Osteoblast (primary cell): ENCODE measurements at regions not wholly inside any gene's neighbourhood (a gene's known extent, or its start where the extent isn't known, plus 50 kb on each side); places are given as distances from the start of the nearest gene placed in this dataset.

Experiments used
- DNase-seq: peaks from one replicate; pipeline ENCODE4 v3.0.0; 2011; ENCODE audit warnings: low spot score, mixed read lengths; ENCODE audit not compliant: insufficient read length; ENCODE audit errors: missing footprints
- H2AFZ ChIP-seq: 2 replicates; pipeline ENCODE4 v1.6.0; 2011; ENCODE audit warnings: mild to moderate bottlenecking, low read length
- H3K27ac ChIP-seq: 2 replicates; pipeline ENCODE4 v1.5.1; 2011; ENCODE audit warnings: mild to moderate bottlenecking, low read depth, low read length, moderate library complexity
- H3K27me3 ChIP-seq: 2 replicates; pipeline ENCODE4 v1.6.0; 2012; ENCODE audit warnings: mild to moderate bottlenecking, control low read depth, inconsistent platforms, low read length, moderate library complexity; ENCODE audit not compliant: insufficient read depth
- H3K36me3 ChIP-seq: 2 replicates; pipeline ENCODE4 v1.5.1; 2011; ENCODE audit warnings: mild to moderate bottlenecking, low read length, control low read depth, moderate library complexity; ENCODE audit not compliant: insufficient read depth
- H3K4me1 ChIP-seq: 2 replicates; pipeline ENCODE4 v1.5.1; 2011; ENCODE audit warnings: mild to moderate bottlenecking, low read length, control low read depth, moderate library complexity; ENCODE audit not compliant: insufficient read depth
- H3K4me2 ChIP-seq: 2 replicates; pipeline ENCODE4 v1.6.0; 2011; ENCODE audit warnings: mild to moderate bottlenecking, low read length; ENCODE audit not compliant: insufficient read depth
- H3K4me3 ChIP-seq: fragments of 200-600 bp; sonication (generic); 3 replicates; pipeline ENCODE4 v1.5.1; 2012; ENCODE audit warnings: mild to moderate bottlenecking, low read length, inconsistent platforms; ENCODE audit not compliant: insufficient read depth
- H3K79me2 ChIP-seq: 2 replicates; pipeline ENCODE4 v1.6.0; 2012; ENCODE audit warnings: mild to moderate bottlenecking, low read length, control low read depth, inconsistent platforms; ENCODE audit not compliant: insufficient read depth
- H3K9me3 ChIP-seq: 2 replicates; pipeline ENCODE4 v1.5.1; 2011; ENCODE audit warnings: low read depth, low read length, control low read depth
- H4K20me1 ChIP-seq: 2 replicates; pipeline ENCODE4 v1.6.0; 2012; ENCODE audit warnings: mild to moderate bottlenecking, low read length, control low read depth; ENCODE audit not compliant: insufficient read depth
- TF ChIP-seq, protein P1 (sequence below): IDR thresholded peaks from 2 replicates; pipeline ENCODE4 v1.5.1; 2011; ENCODE audit warnings: mild to moderate bottlenecking, low read depth, low read length, moderate library complexity; ENCODE audit errors: extremely low read depth

DNA sequence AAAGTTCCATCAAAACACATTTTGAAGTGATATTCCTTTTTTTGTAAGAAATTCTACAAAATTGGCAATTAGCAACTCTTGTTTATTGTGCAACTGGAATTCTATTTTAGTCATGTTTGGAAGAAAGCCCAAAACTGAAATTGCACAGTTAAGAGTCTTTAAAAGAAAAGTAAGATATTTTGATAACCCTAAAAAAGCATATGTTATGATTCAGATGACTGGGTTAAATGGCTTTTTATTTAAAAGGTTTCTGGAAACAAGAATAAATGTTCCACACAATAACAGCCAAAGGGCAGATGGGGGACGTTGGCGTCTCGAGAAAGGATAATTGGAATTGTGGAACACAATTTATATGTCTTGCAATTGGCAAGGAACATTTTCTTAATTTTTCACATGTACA, 275.2 kb downstream of the CDH9 start:
- no peaks in the 10 kb centered on the region for H3K79me2 ChIP-seq
- H2AFZ ChIP-seq, result no peak overlapping the region
- TF ChIP-seq, protein P1, sequence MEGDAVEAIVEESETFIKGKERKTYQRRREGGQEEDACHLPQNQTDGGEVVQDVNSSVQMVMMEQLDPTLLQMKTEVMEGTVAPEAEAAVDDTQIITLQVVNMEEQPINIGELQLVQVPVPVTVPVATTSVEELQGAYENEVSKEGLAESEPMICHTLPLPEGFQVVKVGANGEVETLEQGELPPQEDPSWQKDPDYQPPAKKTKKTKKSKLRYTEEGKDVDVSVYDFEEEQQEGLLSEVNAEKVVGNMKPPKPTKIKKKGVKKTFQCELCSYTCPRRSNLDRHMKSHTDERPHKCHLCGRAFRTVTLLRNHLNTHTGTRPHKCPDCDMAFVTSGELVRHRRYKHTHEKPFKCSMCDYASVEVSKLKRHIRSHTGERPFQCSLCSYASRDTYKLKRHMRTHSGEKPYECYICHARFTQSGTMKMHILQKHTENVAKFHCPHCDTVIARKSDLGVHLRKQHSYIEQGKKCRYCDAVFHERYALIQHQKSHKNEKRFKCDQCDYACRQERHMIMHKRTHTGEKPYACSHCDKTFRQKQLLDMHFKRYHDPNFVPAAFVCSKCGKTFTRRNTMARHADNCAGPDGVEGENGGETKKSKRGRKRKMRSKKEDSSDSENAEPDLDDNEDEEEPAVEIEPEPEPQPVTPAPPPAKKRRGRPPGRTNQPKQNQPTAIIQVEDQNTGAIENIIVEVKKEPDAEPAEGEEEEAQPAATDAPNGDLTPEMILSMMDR, result no peak
- H3K4me2 ChIP-seq, result no peak overlapping the region
- no peaks in the 10 kb centered on the region for H3K4me1 ChIP-seq
- no peak overlapping the region for H3K27ac ChIP-seq
- no peaks in the 10 kb centered on the region for H4K20me1 ChIP-seq
- DNase-seq, result no peak
- H3K27me3 ChIP-seq, result no peaks in the 10 kb centered on the region
- H3K36me3 ChIP-seq, result no peaks in the 10 kb centered on the region
- H3K9me3 ChIP-seq, result peaks cover 2% of the 10 kb centered on the region
- no peak overlapping the region for H3K4me3 ChIP-seq

DNA sequence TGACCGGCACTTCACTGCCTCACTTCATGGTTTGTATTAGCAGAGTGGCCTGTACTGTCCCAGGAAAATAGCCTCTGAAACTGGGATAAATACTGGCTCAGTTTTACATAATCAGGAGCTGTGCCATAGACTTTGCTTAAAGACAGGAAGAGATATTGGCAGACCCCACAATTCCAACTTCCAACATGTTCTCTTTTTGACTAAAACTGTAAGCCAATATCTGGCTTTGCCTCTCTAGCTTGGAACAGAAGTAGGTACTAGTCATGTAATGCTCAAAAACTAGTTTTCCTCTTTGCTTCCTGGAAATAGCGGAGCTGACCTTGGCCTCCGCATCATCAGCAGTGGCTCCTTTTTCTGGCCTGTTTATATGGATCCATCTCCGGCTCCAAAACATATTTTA, 276.9 kb downstream of the CDH9 start:
- peaks cover 2% of the 10 kb centered on the region for H3K9me3 ChIP-seq
- no peaks in the 10 kb centered on the region for H3K79me2 ChIP-seq
- H4K20me1 ChIP-seq, result no peaks in the 10 kb centered on the region
- TF ChIP-seq, protein P1, result no peak
- no peak overlapping the region for H3K27ac ChIP-seq
- no peak for DNase-seq
- no peak overlapping the region for H2AFZ ChIP-seq
- H3K4me2 ChIP-seq, result no peak overlapping the region
- H3K36me3 ChIP-seq, result no peaks in the 10 kb centered on the region
- no peaks in the 10 kb centered on the region for H3K4me1 ChIP-seq
- H3K4me3 ChIP-seq, result no peak overlapping the region
- no peaks in the 10 kb centered on the region for H3K27me3 ChIP-seq

DNA sequence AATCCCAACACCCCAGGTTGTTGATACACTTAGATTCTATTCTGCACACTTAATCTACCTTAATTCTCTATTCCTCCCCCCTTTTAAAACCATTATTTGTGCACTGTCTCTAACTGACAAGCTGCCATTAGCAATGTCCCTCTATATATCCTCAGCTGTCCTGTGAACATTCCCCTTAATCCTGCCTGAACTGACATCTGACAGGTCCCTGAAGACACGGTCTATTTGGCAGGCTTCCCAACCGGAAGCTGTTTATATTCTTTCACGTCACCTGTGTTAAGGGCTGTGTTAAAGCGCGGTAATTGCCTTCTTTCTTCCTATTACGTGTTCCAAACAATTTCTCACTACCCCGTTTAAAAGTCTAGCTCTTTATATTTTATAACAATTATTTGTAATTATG, 277.3 kb downstream of the CDH9 start:
- H3K9me3 ChIP-seq, result peaks cover 2% of the 10 kb centered on the region
- TF ChIP-seq, protein P1, result no peak
- H3K36me3 ChIP-seq, result no peaks in the 10 kb centered on the region
- H3K79me2 ChIP-seq, result no peaks in the 10 kb centered on the region
- H3K4me1 ChIP-seq, result no peaks in the 10 kb centered on the region
- no peak overlapping the region for H2AFZ ChIP-seq
- H4K20me1 ChIP-seq, result no peaks in the 10 kb centered on the region
- H3K4me3 ChIP-seq, result no peak overlapping the region
- H3K27me3 ChIP-seq, result no peaks in the 10 kb centered on the region
- DNase-seq, result no peak
- H3K4me2 ChIP-seq, result no peak overlapping the region
- H3K27ac ChIP-seq, result no peak overlapping the region

DNA sequence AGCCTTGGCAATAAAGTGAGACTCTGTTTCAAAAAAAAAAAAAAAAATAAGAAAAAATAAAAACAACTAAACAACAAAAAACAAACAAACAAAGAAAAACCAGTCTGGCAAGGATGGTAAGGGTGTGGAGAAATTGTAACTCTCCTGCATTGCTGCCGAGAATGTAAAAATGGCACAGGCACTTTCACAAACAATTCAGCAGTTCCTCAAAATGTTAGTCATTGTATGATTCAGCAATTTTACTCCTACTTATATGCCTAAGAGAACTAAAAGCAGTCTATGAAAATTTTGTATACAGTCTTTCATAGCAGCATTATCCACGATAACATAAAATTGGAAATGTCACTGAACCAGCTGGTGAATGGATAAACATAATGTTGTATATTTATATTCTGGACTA, 280.4 kb downstream of the CDH9 start:
- no peaks in the 10 kb centered on the region for H3K36me3 ChIP-seq
- H3K4me3 ChIP-seq, result no peak overlapping the region
- peaks cover 2% of the 10 kb centered on the region for H3K9me3 ChIP-seq
- H3K4me2 ChIP-seq, result no peak overlapping the region
- H3K4me1 ChIP-seq, result no peaks in the 10 kb centered on the region
- DNase-seq, result no peak
- H3K79me2 ChIP-seq, result no peaks in the 10 kb centered on the region
- TF ChIP-seq, protein P1, result no peak
- H3K27ac ChIP-seq, result no peak overlapping the region
- H2AFZ ChIP-seq, result no peak overlapping the region
- H4K20me1 ChIP-seq, result no peaks in the 10 kb centered on the region
- H3K27me3 ChIP-seq, result no peaks in the 10 kb centered on the region
